ENCODE measurements at regions not wholly inside any gene's neighbourhood (a gene's known extent, or its start where the extent isn't known, plus 50 kb on each side); places are given as distances from the start of the nearest gene placed in this dataset.

GRCh38 chr1:185654199-185654951, 79.8 kb upstream of the HMCN1 start:
- TF ChIP-seq POU6F1 (CRISPR knock-in tag; IDR thresholded peaks at IDR 0.05; ENCODE audit: borderline replicate concordance, low read depth) (no peak), BACH2 (CRISPR knock-in tag; IDR thresholded peaks at IDR 0.05; ENCODE audit: borderline replicate concordance) (no peak), ARNTL (CRISPR knock-in tag; IDR thresholded peaks at IDR 0.05; ENCODE audit: borderline replicate concordance, low read depth) (no peak), OSR1 (CRISPR knock-in tag; IDR thresholded peaks at IDR 0.05) (no peak), TCF4 (CRISPR knock-in tag; IDR thresholded peaks at IDR 0.05; ENCODE audit: borderline replicate concordance) (no peak), RARB (CRISPR knock-in tag; IDR thresholded peaks at IDR 0.05) (no peak), ISL1 (CRISPR knock-in tag; IDR thresholded peaks at IDR 0.05) (no peak), CSDC2 (CRISPR knock-in tag; IDR thresholded peaks at IDR 0.05) (no peak), ZFP3 (CRISPR knock-in tag; IDR thresholded peaks at IDR 0.05) (no peak), ZFP30 (CRISPR knock-in tag; IDR thresholded peaks at IDR 0.05) (no peak), ZNF565 (CRISPR knock-in tag; conservative IDR thresholded peaks at IDR 0.05; ENCODE audit: low read depth) (no peak), PPARA (CRISPR knock-in tag; IDR thresholded peaks at IDR 0.05; ENCODE audit: borderline replicate concordance) (no peak), ZNF8 (CRISPR knock-in tag; IDR thresholded peaks at IDR 0.05) (no peak), TOX (CRISPR knock-in tag; IDR thresholded peaks at IDR 0.05; ENCODE audit: borderline replicate concordance) (no peak), ZC3H10 (CRISPR knock-in tag; IDR thresholded peaks at IDR 0.05) (no peak), SNAI2 (CRISPR knock-in tag; IDR thresholded peaks at IDR 0.05) (no peak)
- TF ChIP-seq, protein P1, sequence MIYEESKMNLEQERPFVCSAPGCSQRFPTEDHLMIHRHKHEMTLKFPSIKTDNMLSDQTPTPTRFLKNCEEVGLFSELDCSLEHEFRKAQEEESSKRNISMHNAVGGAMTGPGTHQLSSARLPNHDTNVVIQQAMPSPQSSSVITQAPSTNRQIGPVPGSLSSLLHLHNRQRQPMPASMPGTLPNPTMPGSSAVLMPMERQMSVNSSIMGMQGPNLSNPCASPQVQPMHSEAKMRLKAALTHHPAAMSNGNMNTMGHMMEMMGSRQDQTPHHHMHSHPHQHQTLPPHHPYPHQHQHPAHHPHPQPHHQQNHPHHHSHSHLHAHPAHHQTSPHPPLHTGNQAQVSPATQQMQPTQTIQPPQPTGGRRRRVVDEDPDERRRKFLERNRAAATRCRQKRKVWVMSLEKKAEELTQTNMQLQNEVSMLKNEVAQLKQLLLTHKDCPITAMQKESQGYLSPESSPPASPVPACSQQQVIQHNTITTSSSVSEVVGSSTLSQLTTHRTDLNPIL (CRISPR knock-in tag; IDR thresholded peaks at IDR 0.05; ENCODE audit: low read depth): no peak
- TF ChIP-seq, protein P2, sequence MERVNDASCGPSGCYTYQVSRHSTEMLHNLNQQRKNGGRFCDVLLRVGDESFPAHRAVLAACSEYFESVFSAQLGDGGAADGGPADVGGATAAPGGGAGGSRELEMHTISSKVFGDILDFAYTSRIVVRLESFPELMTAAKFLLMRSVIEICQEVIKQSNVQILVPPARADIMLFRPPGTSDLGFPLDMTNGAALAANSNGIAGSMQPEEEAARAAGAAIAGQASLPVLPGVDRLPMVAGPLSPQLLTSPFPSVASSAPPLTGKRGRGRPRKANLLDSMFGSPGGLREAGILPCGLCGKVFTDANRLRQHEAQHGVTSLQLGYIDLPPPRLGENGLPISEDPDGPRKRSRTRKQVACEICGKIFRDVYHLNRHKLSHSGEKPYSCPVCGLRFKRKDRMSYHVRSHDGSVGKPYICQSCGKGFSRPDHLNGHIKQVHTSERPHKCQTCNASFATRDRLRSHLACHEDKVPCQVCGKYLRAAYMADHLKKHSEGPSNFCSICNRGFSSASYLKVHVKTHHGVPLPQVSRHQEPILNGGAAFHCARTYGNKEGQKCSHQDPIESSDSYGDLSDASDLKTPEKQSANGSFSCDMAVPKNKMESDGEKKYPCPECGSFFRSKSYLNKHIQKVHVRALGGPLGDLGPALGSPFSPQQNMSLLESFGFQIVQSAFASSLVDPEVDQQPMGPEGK (CRISPR knock-in tag; IDR thresholded peaks at IDR 0.05; ENCODE audit: borderline replicate concordance): no peak
- TF ChIP-seq, protein P3, sequence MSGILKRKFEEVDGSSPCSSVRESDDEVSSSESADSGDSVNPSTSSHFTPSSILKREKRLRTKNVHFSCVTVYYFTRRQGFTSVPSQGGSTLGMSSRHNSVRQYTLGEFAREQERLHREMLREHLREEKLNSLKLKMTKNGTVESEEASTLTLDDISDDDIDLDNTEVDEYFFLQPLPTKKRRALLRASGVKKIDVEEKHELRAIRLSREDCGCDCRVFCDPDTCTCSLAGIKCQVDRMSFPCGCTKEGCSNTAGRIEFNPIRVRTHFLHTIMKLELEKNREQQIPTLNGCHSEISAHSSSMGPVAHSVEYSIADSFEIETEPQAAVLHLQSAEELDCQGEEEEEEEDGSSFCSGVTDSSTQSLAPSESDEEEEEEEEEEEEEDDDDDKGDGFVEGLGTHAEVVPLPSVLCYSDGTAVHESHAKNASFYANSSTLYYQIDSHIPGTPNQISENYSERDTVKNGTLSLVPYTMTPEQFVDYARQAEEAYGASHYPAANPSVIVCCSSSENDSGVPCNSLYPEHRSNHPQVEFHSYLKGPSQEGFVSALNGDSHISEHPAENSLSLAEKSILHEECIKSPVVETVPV (CRISPR knock-in tag; IDR thresholded peaks at IDR 0.05): no peak
- TF ChIP-seq, protein P4, sequence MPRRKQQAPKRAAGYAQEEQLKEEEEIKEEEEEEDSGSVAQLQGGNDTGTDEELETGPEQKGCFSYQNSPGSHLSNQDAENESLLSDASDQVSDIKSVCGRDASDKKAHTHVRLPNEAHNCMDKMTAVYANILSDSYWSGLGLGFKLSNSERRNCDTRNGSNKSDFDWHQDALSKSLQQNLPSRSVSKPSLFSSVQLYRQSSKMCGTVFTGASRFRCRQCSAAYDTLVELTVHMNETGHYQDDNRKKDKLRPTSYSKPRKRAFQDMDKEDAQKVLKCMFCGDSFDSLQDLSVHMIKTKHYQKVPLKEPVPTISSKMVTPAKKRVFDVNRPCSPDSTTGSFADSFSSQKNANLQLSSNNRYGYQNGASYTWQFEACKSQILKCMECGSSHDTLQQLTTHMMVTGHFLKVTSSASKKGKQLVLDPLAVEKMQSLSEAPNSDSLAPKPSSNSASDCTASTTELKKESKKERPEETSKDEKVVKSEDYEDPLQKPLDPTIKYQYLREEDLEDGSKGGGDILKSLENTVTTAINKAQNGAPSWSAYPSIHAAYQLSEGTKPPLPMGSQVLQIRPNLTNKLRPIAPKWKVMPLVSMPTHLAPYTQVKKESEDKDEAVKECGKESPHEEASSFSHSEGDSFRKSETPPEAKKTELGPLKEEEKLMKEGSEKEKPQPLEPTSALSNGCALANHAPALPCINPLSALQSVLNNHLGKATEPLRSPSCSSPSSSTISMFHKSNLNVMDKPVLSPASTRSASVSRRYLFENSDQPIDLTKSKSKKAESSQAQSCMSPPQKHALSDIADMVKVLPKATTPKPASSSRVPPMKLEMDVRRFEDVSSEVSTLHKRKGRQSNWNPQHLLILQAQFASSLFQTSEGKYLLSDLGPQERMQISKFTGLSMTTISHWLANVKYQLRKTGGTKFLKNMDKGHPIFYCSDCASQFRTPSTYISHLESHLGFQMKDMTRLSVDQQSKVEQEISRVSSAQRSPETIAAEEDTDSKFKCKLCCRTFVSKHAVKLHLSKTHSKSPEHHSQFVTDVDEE (CRISPR knock-in tag; IDR thresholded peaks at IDR 0.05): no peak
- no peak for ATAC-seq

- ATAC-seq: no peak
- TF ChIP-seq ISL1 (CRISPR knock-in tag; IDR thresholded peaks at IDR 0.05) (no peak), CSDC2 (CRISPR knock-in tag; IDR thresholded peaks at IDR 0.05) (no peak), ESRRG (CRISPR knock-in tag; IDR thresholded peaks at IDR 0.05) (no peak), ZFP30 (CRISPR knock-in tag; IDR thresholded peaks at IDR 0.05) (no peak), ZNF8 (CRISPR knock-in tag; IDR thresholded peaks at IDR 0.05) (no peak), BACH2 (CRISPR knock-in tag; IDR thresholded peaks at IDR 0.05; ENCODE audit: borderline replicate concordance) (no peak), TCF4 (CRISPR knock-in tag; IDR thresholded peaks at IDR 0.05; ENCODE audit: borderline replicate concordance) (no peak), ZNF565 (CRISPR knock-in tag; conservative IDR thresholded peaks at IDR 0.05; ENCODE audit: low read depth) (no peak), ARNTL (CRISPR knock-in tag; IDR thresholded peaks at IDR 0.05; ENCODE audit: borderline replicate concordance, low read depth) (no peak), TOX (CRISPR knock-in tag; IDR thresholded peaks at IDR 0.05; ENCODE audit: borderline replicate concordance) (no peak), GLIS3 (CRISPR knock-in tag; IDR thresholded peaks at IDR 0.05) (no peak), ZFP3 (CRISPR knock-in tag; IDR thresholded peaks at IDR 0.05) (no peak)
- TF ChIP-seq, protein P2 (CRISPR knock-in tag; IDR thresholded peaks at IDR 0.05; ENCODE audit: borderline replicate concordance): no peak
Observed at GRCh38 chr1:185653615-185654014, 80.6 kb upstream of the HMCN1 start.

All from SK-N-SH treated with all-trans-retinoic acid at 6 μM for 48 hours (cell line).